GM23338 (cell line): ENCODE measurements at regions not wholly inside any gene's neighbourhood (a gene's known extent, or its start where the extent isn't known, plus 50 kb on each side); places are given as distances from the start of the nearest gene placed in this dataset.

Source experiments
- ATAC-seq: fragments of 200-7000 bp; cut with Tn5 transposase; 3 replicates; pipeline ENCODE4 v1.9.1; 2020
- DNase-seq: peaks from one replicate; pipeline ENCODE4 v3.0.0-alpha.2; 2015; ENCODE audit warnings: low spot score
- H2AFZ ChIP-seq: fragments of 200-600 bp; sonication (generic); 2 replicates; pipeline ENCODE4 v1.8.0; 2016; ENCODE audit warnings: antibody characterized with exemption, mild to moderate bottlenecking, moderate library complexity
- H3F3A ChIP-seq: fragments of 200-600 bp; sonication (generic); replicated peaks from 2 replicates; pipeline ENCODE4 v1.8.0; 2017; ENCODE audit warnings: antibody characterized with exemption, mixed run types, low read depth
- H3K27ac ChIP-seq: fragments of 200-600 bp; sonication (generic); 2 replicates; pipeline ENCODE4 v1.6.1; 2016; ENCODE audit warnings: low read depth
- H3K27me3 ChIP-seq: fragments of 200-600 bp; sonication (generic); 2 replicates; pipeline ENCODE4 v1.8.0; 2016; ENCODE audit warnings: mild to moderate bottlenecking, mixed run types, moderate library complexity; ENCODE audit not compliant: insufficient read depth
- H3K36me3 ChIP-seq: fragments of 200-600 bp; sonication (generic); 2 replicates; pipeline ENCODE4 v1.8.0; 2016; ENCODE audit warnings: mild to moderate bottlenecking; ENCODE audit not compliant: insufficient read depth
- H3K4me1 ChIP-seq: fragments of 200-600 bp; sonication (generic); 2 replicates; pipeline ENCODE4 v1.8.0; 2016; ENCODE audit warnings: mild to moderate bottlenecking, moderate library complexity; ENCODE audit not compliant: insufficient read depth
- H3K4me2 ChIP-seq: fragments of 200-600 bp; sonication (generic); 2 replicates; pipeline ENCODE4 v1.7.1; 2017; ENCODE audit warnings: mixed run types
- H3K4me3 ChIP-seq: fragments of 200-600 bp; sonication (generic); 2 replicates; pipeline ENCODE4 v1.6.1; 2016; ENCODE audit warnings: mixed run types
- H3K79me2 ChIP-seq: fragments of 200-600 bp; sonication (generic); replicated peaks from 2 replicates; pipeline ENCODE4 v1.8.0; 2017; ENCODE audit warnings: mild to moderate bottlenecking; ENCODE audit not compliant: insufficient read depth
- H3K9me2 ChIP-seq: fragments of 200-600 bp; sonication (generic); 2 replicates; pipeline ENCODE4 v1.8.0; 2017; ENCODE audit not compliant: insufficient read depth
- H4K20me1 ChIP-seq: fragments of 200-600 bp; sonication (generic); replicated peaks from 2 replicates; pipeline ENCODE4 v1.8.0; 2017; ENCODE audit warnings: mild to moderate bottlenecking; ENCODE audit not compliant: insufficient read depth
- H3K27ac Mint-ChIP-seq: 2 replicates; pipeline ENCODE4 v1.8.0; 2020; ENCODE audit warnings: inconsistent platforms, mild to moderate bottlenecking, moderate library complexity, mixed read lengths
- H3K27me3 Mint-ChIP-seq: 3 replicates; pipeline ENCODE4 v1.8.0; 2022; ENCODE audit warnings: low read depth, mild to moderate bottlenecking, moderate library complexity, mixed read lengths, inconsistent platforms; ENCODE audit not compliant: insufficient read depth, poor library complexity
- H3K36me3 Mint-ChIP-seq: 3 replicates; pipeline ENCODE4 v1.8.0; 2021; ENCODE audit warnings: low read depth, mild to moderate bottlenecking, inconsistent platforms, moderate library complexity, mixed read lengths
- H3K4me1 Mint-ChIP-seq: 3 replicates; pipeline ENCODE4 v1.8.0; 2020; ENCODE audit warnings: mild to moderate bottlenecking, inconsistent platforms, mixed read lengths
- H3K4me3 Mint-ChIP-seq: 3 replicates; pipeline ENCODE4 v1.8.0; 2021; ENCODE audit warnings: moderate library complexity, mild to moderate bottlenecking, inconsistent platforms, mixed read lengths
- H3K9me3 Mint-ChIP-seq: 3 replicates; pipeline ENCODE4 v1.8.0; 2020; ENCODE audit warnings: moderate library complexity, mild to moderate bottlenecking, inconsistent platforms, mixed read lengths
- NANOG ChIP-seq: IDR thresholded peaks from 2 replicates; pipeline ENCODE4 v1.6.1; 2016; ENCODE audit warnings: antibody characterized with exemption, borderline replicate concordance
- STAT1 ChIP-seq: IDR thresholded peaks from one replicate; pipeline ENCODE4 v1.6.1; 2016; ENCODE audit warnings: antibody characterized with exemption; ENCODE audit not compliant: unreplicated experiment
- ZNF114 ChIP-seq: fragments of 250-450 bp; sonication (Bioruptor Pico); IDR thresholded peaks from 2 replicates; pipeline ENCODE4 v1.5.0; 2020; ENCODE audit warnings: mild to moderate bottlenecking, moderate library complexity
- ZNF331 ChIP-seq: fragments of 250-450 bp; sonication (Bioruptor Pico); IDR thresholded peaks from 2 replicates; pipeline ENCODE4 v1.5.0; 2020; ENCODE audit warnings: low read depth, mild to moderate bottlenecking, moderate library complexity
- TF ChIP-seq, protein P1 (sequence below): fragments of 250-450 bp; sonication (Bioruptor Pico); IDR thresholded peaks from 2 replicates; pipeline ENCODE4 v1.5.0; 2020; ENCODE audit warnings: mild to moderate bottlenecking, moderate library complexity

DNA sequence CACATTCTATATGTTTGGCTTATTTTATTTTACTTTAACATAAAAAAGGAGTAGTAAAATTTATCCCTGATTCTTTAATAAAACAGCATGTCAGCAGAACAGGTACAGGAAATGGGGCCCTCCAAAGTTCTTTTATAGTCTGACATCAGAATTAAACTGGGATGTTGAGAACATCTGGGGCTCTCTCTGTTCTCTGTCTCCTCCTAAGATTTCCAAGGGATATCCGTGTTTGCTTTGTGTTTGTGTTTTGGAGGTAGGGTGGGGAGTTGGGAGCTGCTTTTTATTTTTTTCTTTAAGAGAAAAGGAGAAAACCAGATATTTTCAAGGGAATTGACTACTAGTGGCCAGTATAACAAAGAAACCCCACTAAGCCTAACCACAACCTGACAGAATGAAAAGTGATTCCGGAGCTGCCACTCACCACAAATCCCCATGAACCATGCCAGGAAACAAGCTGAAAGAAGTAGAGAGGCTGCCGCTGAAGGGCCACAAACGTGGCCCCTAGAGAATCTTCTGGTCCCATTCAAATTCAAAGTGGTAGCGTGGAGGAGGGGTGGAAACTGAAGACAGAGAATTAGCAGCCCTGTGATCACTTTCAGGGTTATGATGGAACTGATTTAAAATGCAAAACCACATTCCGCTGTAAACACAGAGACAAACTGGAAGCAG, 369.6 kb upstream of the ADGRL2 start:
- peak overlapping the region; percentile 60 for H3K4me2 ChIP-seq
- ATAC-seq (peak; percentile 84), DNase-seq (peak; percentile 64)
- H3K4me3 ChIP-seq = no peak overlapping the region
- peak overlapping the region; percentile 91 for H3K27ac ChIP-seq
- peaks cover 46% of the 10 kb centered on the region for H3K4me1 ChIP-seq
- Mint-ChIP-seq H3K4me3 (peak overlapping the region; percentile 46), H3K4me1 (peaks cover 60% of the 10 kb centered on the region), H3K9me3 (peaks cover 3% of the 10 kb centered on the region; the same call in 2 of the 3 replicates), H3K27ac (peak overlapping the region; percentile 81), H3K36me3 (peaks cover 12% of the 10 kb centered on the region), H3K27me3 (peaks cover 5% of the 10 kb centered on the region)
- H3K27me3 ChIP-seq = no peaks in the 10 kb centered on the region
- H3F3A ChIP-seq = no peaks in the 10 kb centered on the region
- TF ChIP-seq STAT1 (no peak), ZNF331 (CRISPR knock-in tag) (no peak), NANOG (peak; percentile 72), ZNF114 (CRISPR knock-in tag) (no peak)
- TF ChIP-seq, protein P1, sequence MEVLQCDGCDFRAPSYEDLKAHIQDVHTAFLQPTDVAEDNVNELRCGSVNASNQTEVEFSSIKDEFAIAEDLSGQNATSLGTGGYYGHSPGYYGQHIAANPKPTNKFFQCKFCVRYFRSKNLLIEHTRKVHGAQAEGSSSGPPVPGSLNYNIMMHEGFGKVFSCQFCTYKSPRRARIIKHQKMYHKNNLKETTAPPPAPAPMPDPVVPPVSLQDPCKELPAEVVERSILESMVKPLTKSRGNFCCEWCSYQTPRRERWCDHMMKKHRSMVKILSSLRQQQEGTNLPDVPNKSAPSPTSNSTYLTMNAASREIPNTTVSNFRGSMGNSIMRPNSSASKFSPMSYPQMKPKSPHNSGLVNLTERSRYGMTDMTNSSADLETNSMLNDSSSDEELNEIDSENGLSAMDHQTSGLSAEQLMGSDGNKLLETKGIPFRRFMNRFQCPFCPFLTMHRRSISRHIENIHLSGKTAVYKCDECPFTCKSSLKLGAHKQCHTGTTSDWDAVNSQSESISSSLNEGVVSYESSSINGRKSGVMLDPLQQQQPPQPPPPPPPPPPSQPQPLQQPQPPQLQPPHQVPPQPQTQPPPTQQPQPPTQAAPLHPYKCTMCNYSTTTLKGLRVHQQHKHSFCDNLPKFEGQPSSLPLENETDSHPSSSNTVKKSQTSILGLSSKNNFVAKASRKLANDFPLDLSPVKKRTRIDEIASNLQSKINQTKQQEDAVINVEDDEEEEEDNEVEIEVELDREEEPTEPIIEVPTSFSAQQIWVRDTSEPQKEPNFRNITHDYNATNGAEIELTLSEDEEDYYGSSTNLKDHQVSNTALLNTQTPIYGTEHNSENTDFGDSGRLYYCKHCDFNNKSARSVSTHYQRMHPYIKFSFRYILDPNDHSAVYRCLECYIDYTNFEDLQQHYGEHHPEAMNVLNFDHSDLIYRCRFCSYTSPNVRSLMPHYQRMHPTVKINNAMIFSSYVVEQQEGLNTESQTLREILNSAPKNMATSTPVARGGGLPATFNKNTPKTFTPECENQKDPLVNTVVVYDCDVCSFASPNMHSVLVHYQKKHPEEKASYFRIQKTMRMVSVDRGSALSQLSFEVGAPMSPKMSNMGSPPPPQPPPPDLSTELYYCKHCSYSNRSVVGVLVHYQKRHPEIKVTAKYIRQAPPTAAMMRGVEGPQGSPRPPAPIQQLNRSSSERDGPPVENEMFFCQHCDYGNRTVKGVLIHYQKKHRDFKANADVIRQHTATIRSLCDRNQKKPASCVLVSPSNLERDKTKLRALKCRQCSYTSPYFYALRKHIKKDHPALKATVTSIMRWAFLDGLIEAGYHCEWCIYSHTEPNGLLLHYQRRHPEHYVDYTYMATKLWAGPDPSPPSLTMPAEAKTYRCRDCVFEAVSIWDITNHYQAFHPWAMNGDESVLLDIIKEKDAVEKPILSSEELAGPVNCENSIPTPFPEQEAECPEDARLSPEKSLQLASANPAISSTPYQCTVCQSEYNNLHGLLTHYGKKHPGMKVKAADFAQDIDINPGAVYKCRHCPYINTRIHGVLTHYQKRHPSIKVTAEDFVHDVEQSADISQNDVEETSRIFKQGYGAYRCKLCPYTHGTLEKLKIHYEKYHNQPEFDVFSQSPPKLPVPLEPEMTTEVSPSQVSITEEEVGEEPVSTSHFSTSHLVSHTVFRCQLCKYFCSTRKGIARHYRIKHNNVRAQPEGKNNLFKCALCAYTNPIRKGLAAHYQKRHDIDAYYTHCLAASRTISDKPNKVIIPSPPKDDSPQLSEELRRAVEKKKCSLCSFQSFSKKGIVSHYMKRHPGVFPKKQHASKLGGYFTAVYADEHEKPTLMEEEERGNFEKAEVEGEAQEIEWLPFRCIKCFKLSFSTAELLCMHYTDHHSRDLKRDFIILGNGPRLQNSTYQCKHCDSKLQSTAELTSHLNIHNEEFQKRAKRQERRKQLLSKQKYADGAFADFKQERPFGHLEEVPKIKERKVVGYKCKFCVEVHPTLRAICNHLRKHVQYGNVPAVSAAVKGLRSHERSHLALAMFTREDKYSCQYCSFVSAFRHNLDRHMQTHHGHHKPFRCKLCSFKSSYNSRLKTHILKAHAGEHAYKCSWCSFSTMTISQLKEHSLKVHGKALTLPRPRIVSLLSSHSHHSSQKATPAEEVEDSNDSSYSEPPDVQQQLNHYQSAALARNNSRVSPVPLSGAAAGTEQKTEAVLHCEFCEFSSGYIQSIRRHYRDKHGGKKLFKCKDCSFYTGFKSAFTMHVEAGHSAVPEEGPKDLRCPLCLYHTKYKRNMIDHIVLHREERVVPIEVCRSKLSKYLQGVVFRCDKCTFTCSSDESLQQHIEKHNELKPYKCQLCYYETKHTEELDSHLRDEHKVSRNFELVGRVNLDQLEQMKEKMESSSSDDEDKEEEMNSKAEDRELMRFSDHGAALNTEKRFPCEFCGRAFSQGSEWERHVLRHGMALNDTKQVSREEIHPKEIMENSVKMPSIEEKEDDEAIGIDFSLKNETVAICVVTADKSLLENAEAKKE (CRISPR knock-in tag) = peak; percentile 73
- H4K20me1 ChIP-seq = no peaks in the 10 kb centered on the region
- no peak overlapping the region for H2AFZ ChIP-seq
- no peaks in the 10 kb centered on the region for H3K36me3 ChIP-seq
- peaks cover 4% of the 10 kb centered on the region; the same call in 1 of the 2 replicates for H3K9me2 ChIP-seq
- no peaks in the 10 kb centered on the region for H3K79me2 ChIP-seq
